Panc1 (cell line): ENCODE measurements at regions not wholly inside any gene's neighbourhood (a gene's known extent, or its start where the extent isn't known, plus 50 kb on each side); places are given as distances from the start of the nearest gene placed in this dataset.

ENCODE experiments used
- ATAC-seq: fragments of 200-7000 bp; cut with Tn5 transposase; 2 replicates; pipeline ENCODE4 v1.9.1; 2020; ENCODE audit warnings: mild to moderate bottlenecking, moderate library complexity
- BruUV-seq: library from RNA; stranded (reverse); fragments of 400-500 nt; replicated peaks from 2 replicates; lab custom pipeline; 2021; lab: Mats Ljungman, UMichigan
- CTCF ChIA-PET: fragments of 300-600 bp; sonication (Branson Sonifier 250); formaldehyde crosslinking; loops from one replicate; lab custom pipeline; 2022; ENCODE audit warnings: antibody characterized with exemption; lab: Charles Lee
- POLR2A ChIA-PET: fragments of 300-600 bp; sonication (Branson Sonifier 250); formaldehyde crosslinking; loops from one replicate; lab custom pipeline; 2022; ENCODE audit warnings: antibody characterized with exemption; lab: Charles Lee
- DNase-seq: peaks from one replicate; pipeline ENCODE4 v3.0.0-alpha.2; 2010; ENCODE audit warnings: low read depth, low spot score
- H3K27ac ChIP-seq: 2 replicates; pipeline ENCODE4 v1.5.1; 2011; ENCODE audit warnings: mild to moderate bottlenecking, low read length, inconsistent platforms
- H3K27me3 ChIP-seq: fragments of 200-500 bp; sonication (Bioruptor generic); 2 replicates; pipeline ENCODE4 v1.6.0; 2014; ENCODE audit warnings: low read length, inconsistent platforms; ENCODE audit not compliant: control insufficient read depth, insufficient read depth
- H3K36me3 ChIP-seq: fragments of 200-500 bp; sonication (Bioruptor generic); 2 replicates; pipeline ENCODE4 v1.5.1; 2014; ENCODE audit warnings: inconsistent platforms, mild to moderate bottlenecking, low read length, moderate library complexity; ENCODE audit not compliant: control insufficient read depth, insufficient read depth
- H3K4me1 ChIP-seq: 2 replicates; pipeline ENCODE4 v1.5.1; 2011; ENCODE audit warnings: inconsistent platforms, mild to moderate bottlenecking, low read length, moderate library complexity; ENCODE audit not compliant: control insufficient read depth, insufficient read depth
- H3K4me3 ChIP-seq, 2 experiments: 2 replicates each; pipeline ENCODE4 v1.5.1; 2011 to 2012; ENCODE audit warnings: low read depth in 2 of 2, low read length in 2 of 2, mild to moderate bottlenecking in 2 of 2, inconsistent platforms in 1 of 2, moderate library complexity in 1 of 2
- H3K9me3 ChIP-seq: fragments of 200-500 bp; sonication (Bioruptor generic); 2 replicates; pipeline ENCODE4 v1.5.1; 2014; ENCODE audit warnings: low read depth, mild to moderate bottlenecking, inconsistent platforms, low read length, moderate library complexity; ENCODE audit not compliant: control insufficient read depth, insufficient read depth
- POLR2AphosphoS5 ChIP-seq: IDR thresholded peaks from 2 replicates; pipeline ENCODE4 v1.6.1; 2012; ENCODE audit warnings: mild to moderate bottlenecking, low read depth, low read length, moderate library complexity
- SIN3A ChIP-seq: IDR thresholded peaks from 2 replicates; pipeline ENCODE4 v1.6.1; 2012; ENCODE audit warnings: low read depth, mild to moderate bottlenecking, low read length, moderate library complexity, borderline replicate concordance; ENCODE audit not compliant: insufficient read depth
- TCF7L2 ChIP-seq: IDR thresholded peaks from 2 replicates; pipeline ENCODE4 v1.6.1; 2011; ENCODE audit warnings: mild to moderate bottlenecking, low read depth, low read length, inconsistent platforms
- in situ Hi-C: cut with HindIII; loops from 2 replicates; pipeline ENCODE4 v1.10.0; 2016; ENCODE audit warnings: low sequenced_read_pairs, low pct_unique_long_range_greater_than_20kb
- intact Hi-C: fragments of 100-400 bp; cut with micrococcal nuclease; formaldehyde crosslinking; loops from one replicate; pipeline ENCODE4 v1.10.0; 2022; ENCODE audit not compliant: unreplicated experiment
- TF ChIP-seq, protein P1 (sequence below), 2 experiments: IDR thresholded peaks; 2 replicates each; pipeline ENCODE4 v1.6.1; 2011 to 2012; ENCODE audit warnings: low read depth in 2 of 2, control low read depth in 1 of 2, low read length in 1 of 2, mild to moderate bottlenecking in 1 of 2, moderate library complexity in 1 of 2; ENCODE audit not compliant: insufficient read depth in 1 of 2
- TF ChIP-seq, protein P2 (sequence below): fragments of 450-650 bp; IDR thresholded peaks from 2 replicates; pipeline ENCODE4 v1.5.1; 2017; ENCODE audit warnings: mild to moderate bottlenecking

GRCh38 chr2:239871481-239872435, 153.4 kb downstream of the NDUFA10 start:
- CTCF ChIA-PET: no interaction called here

GRCh38 chr2:239870863-239871262, 154.3 kb downstream of the NDUFA10 start:
- no TSS peak for BruUV-seq
- intact Hi-C loops: no loop called here
- H3K36me3 ChIP-seq: no peaks in the 10 kb centered on the region
- DNase-seq (no peak), ATAC-seq (no peak)
- H3K4me1 ChIP-seq: no peaks in the 10 kb centered on the region
- no peak overlapping the region for H3K4me3 ChIP-seq
- H3K9me3 ChIP-seq: no peaks in the 10 kb centered on the region
- in situ Hi-C loops: no loop called here
- H3K27ac ChIP-seq: no peak overlapping the region
- POLR2A ChIA-PET: interaction anchor here (0.6 kb wide), 1 partner anchor 18 kb away, joined by 5 read pairs; no protein-coding TSS in a partner anchor
- no peaks in the 10 kb centered on the region for H3K27me3 ChIP-seq
- CTCF ChIA-PET: no interaction called here
- TF ChIP-seq POLR2AphosphoS5 (no peak), SIN3A (no peak), TCF7L2 (no peak)
- TF ChIP-seq, protein P1, sequence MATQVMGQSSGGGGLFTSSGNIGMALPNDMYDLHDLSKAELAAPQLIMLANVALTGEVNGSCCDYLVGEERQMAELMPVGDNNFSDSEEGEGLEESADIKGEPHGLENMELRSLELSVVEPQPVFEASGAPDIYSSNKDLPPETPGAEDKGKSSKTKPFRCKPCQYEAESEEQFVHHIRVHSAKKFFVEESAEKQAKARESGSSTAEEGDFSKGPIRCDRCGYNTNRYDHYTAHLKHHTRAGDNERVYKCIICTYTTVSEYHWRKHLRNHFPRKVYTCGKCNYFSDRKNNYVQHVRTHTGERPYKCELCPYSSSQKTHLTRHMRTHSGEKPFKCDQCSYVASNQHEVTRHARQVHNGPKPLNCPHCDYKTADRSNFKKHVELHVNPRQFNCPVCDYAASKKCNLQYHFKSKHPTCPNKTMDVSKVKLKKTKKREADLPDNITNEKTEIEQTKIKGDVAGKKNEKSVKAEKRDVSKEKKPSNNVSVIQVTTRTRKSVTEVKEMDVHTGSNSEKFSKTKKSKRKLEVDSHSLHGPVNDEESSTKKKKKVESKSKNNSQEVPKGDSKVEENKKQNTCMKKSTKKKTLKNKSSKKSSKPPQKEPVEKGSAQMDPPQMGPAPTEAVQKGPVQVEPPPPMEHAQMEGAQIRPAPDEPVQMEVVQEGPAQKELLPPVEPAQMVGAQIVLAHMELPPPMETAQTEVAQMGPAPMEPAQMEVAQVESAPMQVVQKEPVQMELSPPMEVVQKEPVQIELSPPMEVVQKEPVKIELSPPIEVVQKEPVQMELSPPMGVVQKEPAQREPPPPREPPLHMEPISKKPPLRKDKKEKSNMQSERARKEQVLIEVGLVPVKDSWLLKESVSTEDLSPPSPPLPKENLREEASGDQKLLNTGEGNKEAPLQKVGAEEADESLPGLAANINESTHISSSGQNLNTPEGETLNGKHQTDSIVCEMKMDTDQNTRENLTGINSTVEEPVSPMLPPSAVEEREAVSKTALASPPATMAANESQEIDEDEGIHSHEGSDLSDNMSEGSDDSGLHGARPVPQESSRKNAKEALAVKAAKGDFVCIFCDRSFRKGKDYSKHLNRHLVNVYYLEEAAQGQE (IDR thresholded peaks at IDR 0.05; ENCODE audit: insufficient read depth in 1 of 2, low read depth in 2 of 2, low read length in 1 of 2): no peak
- TF ChIP-seq, protein P2, sequence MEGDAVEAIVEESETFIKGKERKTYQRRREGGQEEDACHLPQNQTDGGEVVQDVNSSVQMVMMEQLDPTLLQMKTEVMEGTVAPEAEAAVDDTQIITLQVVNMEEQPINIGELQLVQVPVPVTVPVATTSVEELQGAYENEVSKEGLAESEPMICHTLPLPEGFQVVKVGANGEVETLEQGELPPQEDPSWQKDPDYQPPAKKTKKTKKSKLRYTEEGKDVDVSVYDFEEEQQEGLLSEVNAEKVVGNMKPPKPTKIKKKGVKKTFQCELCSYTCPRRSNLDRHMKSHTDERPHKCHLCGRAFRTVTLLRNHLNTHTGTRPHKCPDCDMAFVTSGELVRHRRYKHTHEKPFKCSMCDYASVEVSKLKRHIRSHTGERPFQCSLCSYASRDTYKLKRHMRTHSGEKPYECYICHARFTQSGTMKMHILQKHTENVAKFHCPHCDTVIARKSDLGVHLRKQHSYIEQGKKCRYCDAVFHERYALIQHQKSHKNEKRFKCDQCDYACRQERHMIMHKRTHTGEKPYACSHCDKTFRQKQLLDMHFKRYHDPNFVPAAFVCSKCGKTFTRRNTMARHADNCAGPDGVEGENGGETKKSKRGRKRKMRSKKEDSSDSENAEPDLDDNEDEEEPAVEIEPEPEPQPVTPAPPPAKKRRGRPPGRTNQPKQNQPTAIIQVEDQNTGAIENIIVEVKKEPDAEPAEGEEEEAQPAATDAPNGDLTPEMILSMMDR: no peak

More at GRCh38 chr2:239871481-239872435, 153.4 kb downstream of the NDUFA10 start:
- Histone ChIP-seq H3K4me1 (no peaks in the 10 kb centered on the region), H3K27me3 (peaks cover under 1% of the 10 kb centered on the region; the same call in 1 of the 2 replicates), H3K4me3 (no peak overlapping the region), H3K9me3 (no peaks in the 10 kb centered on the region), H3K36me3 (no peaks in the 10 kb centered on the region), H3K27ac (no peak overlapping the region)
- intact Hi-C loops: no loop called here
- TF ChIP-seq SIN3A (no peak), TCF7L2 (no peak), POLR2AphosphoS5 (no peak)
- TF ChIP-seq, protein P2: no peak
- TF ChIP-seq, protein P1 (IDR thresholded peaks at IDR 0.05; ENCODE audit: insufficient read depth in 1 of 2, low read depth in 2 of 2, low read length in 1 of 2): no peak
- no TSS peak for BruUV-seq
- POLR2A ChIA-PET: interaction anchor here (0.6 to 0.7 kb wide), 2 partner anchors 14 to 17 kb away, joined by 4 to 5 read pairs; no protein-coding TSS in a partner anchor
- in situ Hi-C loops: no loop called here
- DNase-seq (no peak), ATAC-seq (peak; percentile 30; the same call in 1 of the 2 replicates)
